ENCODE measurements at regions not wholly inside any gene's neighbourhood (a gene's known extent, or its start where the extent isn't known, plus 50 kb on each side); places are given as distances from the start of the nearest gene placed in this dataset.

DNA sequence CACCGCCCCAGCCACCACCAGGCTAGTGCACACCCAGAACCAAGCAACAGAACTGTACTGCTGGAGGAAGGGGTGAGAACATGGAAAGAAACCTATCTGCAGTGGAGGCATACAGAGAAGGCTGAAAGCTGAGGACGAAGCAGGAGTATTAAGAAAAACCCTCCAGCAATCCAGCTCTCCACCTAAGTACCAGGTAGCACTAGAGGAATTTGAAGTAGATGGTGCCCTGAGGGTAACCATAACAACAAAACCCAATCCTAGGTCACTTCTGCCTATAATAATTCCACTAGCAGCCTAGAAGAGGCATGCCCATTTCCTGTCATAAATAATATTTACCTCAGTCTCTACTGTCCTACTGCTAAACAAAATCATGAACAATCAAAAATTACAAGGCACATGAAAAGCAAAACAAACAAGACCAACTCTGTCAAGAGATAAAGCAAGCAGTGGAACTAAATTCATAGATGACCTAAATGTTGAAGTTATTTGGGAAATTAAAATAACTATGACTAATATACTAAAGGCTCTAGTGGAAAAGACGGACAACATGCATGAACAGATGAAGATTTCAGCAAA lies 51.1 kb downstream of the HYCC1 start:
- no peak for DNase-seq

DNA sequence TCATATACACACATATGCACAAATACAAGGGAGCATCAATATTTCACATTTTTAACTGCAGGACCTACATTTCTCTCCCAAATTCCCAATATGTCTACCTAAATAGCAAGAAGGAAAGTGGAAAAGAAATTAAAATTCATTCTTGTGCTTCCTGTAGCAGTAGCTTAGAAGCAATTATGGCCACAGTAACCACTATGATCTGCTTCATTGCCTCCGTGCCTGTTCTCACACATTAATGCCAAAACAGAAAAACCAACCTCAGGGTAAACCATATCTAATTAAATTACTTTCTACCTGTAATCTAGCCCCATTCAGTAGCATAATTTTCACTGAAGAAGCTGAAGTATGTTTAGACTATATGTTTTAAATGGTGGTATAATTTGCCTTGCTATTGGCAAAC lies 55.2 kb downstream of the HYCC1 start:
- no peak for DNase-seq

DNA sequence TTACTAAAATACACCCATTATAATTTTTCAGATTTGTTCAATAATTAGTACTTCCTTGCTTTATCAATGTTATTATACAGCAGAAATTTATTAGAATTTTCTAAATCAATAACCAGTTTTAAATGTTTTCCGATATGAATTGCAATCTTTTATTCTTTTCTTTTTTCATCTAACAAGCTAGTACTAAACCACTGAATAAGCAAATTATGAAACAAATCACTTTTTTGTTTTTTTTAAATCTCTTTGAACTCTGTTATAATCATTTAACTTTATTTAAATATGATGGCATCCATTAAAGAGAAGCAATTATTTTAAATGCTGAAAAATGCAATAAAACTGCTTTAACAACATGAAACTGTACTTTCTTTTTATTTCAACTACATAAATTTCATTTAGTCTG lies 59.7 kb downstream of the HYCC1 start:
- DNase-seq, result no peak

DNA sequence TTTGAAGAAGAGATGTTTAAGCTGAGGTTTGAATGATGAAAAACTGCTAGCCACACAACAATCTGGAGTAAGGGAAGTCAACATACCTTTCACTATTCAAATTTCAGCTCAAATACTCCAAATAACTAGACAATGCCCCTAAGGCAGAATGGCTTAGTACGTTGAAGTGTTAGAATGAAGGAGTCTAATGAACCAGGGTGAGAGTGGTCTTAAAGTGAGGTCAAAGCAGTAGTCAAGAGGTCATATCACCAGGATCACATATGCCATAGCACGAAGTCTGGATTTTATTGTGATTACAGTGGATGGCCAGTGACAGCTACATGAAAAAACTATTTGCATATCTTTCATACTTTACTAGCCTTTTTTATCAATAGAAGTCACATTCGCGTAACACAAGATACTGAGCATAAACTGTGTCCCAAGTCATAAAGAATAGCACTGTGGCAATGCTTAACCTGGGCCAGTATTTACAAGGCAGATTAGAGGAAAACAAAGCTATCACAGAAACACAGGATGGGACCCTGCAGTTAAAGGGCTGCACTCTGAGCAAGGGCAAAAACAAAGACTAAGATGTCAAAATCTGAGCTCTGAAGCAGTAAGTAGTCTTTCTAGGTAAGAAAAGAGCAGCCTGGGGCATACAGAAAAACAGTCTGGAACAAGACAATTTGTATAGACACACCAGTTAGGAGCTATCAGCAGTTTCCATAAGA lies 61.5 kb downstream of the HYCC1 start:
- DNase-seq, result no peak

DNA sequence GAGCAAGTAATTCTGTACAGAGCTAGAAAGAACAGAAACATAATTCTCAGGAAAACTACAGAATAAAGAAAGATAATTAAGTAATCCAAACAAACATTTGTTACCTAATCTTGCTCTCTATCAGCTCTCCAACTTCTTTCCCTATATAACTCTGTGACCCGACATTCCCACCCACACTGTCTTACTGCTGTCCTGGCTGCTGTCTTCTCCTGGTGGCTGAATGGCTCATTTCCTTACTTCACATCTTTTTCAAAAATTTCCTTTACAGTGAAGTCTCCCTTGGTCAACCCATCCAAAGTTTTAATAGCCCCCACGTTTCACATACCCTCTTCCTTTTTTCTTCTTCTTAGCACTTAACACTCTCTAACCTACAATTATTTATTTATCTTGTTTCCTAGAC lies 64.0 kb downstream of the HYCC1 start:
- no peak for DNase-seq

DNA sequence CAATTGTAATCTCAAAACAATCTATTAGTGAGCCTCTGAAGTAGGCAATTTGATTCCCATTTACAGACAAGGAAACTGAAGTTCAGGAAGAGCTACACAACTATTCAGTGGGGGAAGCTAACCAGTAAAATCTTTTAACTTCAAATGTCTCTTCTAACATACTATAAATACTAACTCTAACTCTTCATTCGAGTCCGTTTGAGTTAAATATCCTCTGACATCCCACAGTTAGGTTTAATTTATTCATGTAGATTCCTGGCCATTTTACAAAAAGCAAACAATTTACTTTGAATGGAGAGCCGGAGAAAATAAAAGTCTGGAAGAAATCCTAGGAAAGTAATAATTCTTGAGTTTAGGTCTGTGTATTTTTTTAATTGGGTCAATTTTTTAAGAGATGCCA lies 64.7 kb downstream of the HYCC1 start:
- no peak for DNase-seq

DNA sequence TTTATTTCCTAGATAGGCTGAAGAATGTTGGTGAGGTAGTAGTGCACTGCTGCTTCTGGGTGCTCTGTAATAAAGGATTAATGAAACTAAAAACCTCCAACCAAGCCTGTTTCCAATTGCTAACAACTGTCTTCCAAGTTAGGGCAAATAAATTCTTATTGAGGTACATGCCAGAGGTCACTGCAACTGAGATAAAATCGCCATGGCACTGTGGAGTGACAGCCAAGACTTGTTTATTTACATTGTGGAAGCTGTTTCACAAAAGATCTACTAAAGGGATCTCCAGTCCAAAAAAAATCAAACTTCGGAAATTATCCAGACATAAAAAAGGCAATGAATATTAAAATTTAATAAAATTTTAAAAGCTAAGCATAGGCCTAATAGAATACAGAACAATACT lies 65.2 kb downstream of the HYCC1 start:
- DNase-seq, result no peak

DNA sequence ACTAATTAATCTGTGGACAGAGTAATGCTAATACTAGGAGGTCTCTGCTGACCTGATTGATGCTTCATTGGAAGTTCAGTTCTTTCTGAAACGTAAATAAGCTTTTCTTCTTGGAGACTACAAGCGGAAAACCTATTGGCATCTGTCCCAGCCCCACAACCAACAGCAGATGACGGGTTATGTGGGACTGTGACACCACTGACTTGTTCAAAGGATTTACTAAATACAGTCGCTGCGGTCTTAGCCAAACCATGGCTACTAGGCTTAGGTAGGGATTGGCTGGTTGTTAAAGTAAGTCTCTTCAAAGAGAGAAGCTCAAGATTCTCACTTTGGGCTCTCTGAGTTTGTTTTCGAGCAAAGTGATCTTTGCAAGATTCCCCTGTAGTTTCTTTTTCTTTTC lies 68.3 kb downstream of the HYCC1 start:
- no peak for DNase-seq

DNA sequence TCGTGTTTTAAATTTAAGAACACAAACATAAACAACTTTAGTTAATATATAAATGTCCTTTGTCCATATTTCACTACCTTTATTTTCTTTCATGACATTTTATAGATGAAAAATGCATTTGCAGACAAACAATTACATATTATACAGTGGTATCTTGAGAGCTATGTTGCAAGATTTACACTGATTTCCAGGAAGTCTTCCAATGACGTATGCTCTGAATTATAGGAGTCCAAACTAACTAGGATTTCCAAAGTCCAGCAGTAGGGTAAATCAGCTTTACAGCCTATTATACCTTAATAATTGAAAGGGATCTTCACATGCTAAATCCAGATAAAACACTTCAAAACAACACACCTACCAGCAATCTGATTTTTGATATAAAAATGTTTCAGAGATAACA lies 69.4 kb downstream of the HYCC1 start:
- no peak for DNase-seq

DNA sequence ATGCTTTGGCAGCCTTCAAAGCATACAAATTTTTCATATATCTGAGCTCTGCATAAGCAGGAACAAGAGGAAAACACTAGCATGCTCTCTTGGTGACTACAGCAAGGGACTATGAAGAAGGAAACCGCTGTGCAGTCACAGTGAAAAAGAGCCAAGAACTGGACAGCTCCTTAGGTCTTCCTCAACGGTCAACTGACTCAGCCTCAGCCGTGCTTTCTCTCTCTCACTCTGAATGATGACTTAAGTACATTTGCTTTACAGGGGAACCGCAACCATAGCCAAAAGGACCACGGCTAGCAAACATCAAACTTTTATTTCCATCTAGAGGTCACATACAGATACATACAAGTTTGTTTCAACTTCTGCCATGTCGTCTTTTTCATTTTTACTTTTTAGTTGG lies 69.9 kb downstream of the HYCC1 start:
- DNase-seq, result no peak

DNA sequence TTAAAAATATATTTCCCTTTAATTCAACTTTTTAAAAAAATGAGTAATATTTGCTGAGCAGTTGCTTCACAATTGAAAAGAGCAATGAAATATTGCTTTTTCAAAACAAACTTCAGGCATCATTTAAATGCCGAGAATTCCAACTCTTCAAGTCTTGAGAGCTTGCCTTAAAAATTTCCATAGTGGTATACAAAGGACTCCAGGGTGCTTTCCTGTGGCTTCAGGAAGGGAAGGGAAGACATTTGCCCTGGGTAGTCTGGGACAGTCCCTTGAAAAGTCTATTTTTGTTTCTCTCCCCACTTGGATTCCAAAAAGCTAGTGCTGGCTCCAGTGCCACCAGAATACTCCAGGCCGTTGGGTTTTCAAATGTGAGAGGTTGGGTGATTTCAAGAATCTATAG lies 71.7 kb downstream of the HYCC1 start:
- no peak for DNase-seq

DNA sequence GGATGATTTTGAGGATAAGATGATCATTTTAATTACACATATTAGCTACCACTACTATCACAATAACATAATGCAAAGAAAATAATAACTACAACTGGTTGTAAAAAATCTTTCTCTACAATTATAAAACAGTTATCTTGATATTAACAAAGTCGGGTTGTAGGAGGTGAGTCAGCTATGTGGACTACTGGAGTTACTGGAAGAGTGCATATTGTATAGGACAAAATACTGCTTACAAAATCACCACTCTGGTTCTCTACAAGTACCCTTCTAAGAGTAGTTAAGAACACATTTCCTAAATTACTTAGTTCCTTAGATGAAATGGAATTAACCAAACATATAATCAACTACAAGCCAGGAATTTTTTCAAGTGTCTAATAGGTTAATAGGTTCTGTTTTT lies 74.1 kb downstream of the HYCC1 start:
- no peak for DNase-seq

DNA sequence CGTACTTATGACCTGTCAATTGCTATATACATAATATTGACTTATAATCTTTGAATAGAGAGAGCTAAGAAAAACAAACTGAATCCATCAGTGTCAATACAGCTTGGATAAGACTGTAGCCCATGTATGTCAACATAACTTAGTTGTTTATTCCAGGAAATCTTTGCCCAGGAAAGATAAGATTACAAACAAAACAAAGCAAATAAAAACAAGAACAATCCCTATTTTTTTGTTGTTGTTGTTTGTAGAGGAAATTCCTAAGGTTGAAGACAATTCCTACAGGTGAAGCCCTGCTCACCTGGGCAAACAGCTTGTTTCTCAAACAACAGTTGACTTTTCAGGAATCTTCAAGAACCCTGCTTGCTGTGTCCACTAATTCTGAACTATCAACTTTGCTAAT lies 76.0 kb downstream of the HYCC1 start:
- DNase-seq, result no peak

DNA sequence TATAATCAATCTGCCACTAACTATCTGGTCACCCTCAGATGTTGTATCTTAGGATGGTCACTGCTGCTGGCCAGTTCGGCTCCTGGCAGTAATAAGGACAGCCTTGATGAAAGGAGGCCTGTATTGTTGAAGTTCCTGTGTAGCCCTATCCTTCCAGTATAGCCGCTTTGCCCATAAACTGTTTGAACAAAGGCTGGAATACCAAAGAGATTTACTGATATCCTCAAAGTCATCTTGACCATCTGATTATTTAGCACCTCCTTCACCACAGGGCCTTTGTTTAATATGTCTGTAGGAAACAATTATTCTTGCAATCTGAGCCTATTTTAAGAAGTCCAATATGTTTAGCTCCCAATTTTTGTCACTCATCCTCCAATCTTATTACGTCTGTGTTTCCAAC lies 77.7 kb downstream of the HYCC1 start:
- no peak for DNase-seq

DNA sequence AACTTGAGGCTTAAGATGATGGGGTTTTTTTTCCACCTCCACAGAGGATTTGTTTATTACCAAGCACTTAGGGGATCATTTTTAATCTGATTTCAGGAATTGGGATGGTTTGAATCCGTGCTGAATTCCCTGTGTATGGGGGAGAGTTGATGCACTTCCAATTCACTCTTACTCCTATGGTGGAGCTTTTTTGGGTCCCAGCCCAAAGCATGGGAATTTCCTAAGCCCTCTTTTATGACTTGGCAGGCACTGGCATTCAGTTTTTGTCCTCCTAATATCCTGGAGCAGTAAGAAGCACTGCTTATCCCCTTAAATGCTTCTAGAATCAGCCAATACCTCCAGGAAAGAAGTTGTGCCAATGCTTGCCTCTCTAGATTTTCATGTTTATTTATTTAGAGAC lies 78.7 kb downstream of the HYCC1 start:
- DNase-seq, result no peak

DNA sequence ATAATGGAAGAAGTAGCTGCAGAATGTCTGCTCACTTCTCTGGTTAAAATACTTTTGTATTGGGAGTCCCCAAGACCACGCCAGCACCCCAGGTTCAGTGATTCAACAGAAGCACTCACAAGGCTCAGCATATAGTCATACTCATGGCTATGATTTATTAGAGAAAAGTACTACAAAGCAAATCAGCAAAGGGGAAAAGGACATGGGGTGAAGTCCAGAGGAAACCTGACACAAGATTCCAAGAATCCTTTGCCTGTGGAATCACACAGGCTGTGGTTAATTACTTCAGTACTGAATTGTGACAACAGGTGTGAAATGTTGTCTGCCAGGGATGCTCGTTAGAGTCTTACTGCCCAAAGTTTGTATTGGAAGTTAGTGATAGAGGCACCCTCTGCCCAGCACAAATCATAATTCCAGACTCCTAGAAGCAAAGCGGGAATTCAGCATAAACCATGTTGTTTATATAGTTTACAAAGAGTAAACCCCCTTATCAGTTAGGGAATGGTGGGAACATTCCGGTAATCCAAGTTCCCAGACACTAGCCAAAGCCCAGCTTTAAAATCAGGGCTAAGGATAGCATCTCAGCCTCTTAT lies 79.4 kb downstream of the HYCC1 start:
- no peak for DNase-seq

DNA sequence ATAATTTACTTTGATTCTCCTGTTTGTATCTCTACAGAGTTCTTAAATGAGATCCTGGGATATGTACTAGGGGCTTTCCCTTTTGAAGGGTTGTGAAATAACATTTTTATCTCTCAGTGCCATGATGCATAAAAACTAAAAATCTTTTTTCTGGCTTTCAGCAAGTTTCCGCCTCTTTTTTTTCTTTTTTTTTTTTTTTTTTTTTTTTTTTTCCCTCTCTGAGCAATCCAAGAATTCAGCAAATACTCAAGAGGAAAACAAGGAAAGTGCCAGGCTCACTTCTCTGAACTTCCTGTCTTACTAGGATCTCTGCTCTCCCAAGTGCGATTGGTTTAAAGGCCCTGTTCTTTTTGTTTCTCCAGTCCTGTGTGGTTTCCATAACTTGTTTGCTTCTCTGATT lies 79.9 kb downstream of the HYCC1 start:
- DNase-seq, result no peak

DNA sequence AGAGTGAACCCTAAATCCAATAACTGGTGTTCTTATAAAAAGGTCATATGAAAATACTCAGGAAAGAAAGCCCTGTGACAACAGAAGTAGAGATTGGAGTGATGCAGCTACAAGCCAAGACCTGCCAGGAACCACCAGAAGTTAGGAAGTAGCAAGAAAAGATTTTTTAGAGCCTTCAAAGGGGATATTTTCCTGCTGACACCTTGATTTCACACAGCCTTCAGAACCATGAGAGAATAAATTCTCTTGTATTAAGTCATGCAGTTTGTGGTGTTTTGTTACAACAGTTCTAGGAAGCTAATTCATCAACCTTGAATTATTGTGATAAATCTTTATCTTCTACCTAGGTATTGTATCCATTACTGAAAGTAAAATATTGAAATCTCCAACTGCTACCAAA lies 81.0 kb downstream of the HYCC1 start:
- no peak for DNase-seq

DNA sequence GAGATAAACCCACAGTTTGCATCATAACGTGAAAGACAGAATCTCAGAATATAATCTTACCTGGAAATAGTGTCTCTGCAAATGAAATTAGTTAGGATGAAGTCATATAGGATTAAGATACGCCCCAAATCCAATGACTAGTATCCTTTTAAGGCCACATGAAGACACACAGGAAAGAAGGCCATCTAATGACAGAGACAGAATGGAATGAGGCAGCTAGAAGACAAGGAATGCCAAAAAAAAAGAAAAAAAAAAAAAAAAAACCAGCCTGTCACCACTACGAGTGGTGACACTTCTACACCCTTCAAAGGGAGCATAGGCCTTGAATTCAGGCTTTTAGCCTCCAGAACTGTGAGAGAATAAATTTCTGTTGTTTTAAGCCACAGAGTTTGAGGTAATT lies 82.9 kb downstream of the HYCC1 start:
- DNase-seq, result no peak

DNA sequence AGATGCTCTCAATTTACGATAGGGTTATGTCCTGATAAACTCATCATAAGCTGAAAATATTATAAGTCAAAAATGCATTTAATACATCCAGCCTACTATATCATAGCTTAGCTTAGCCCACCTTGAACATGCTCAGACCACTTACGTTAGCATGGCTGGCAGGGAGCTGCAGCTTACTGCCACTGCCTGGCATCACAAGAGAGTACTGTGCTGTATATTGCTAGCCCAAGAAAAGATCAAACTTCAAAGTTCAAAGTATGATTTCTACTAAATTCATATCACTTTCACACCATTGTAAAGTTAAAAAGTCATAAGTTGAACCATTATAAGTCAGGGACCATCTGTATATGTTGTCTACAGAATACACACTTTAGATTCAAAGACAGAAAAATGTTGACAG lies 91.6 kb downstream of the HYCC1 start:
- no peak for DNase-seq

DNA sequence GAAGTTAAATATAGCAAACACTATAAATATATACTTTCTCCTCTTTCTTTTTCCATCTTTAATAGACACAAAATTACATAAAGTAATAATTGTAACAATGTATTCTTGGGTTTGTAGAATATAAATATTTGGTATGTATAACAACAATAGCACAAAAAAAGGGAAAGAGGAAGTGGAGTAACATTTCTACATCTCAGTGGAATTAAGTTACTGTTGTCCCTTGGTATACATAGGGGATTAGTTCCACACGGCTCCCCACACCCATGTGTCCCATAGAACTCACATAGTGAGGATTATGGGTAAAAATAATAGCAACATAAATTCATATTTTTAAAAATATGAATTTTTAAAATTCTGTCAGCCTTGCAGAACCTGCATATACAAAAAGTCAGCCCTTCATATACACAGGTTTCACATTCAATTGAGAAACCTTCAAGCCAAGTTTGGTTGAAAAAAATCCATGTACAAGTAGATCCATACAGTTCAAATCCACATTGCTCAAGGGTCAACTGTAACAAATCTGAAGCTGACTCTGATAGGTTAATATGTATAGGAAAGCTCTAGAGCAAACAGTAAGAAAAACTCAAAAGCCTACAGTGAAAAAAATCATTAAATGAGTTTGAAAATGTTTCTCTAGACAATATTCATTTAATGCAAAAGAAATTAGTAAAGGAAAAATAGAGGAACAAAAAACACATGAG lies 92.4 kb downstream of the HYCC1 start:
- DNase-seq, result no peak

DNA sequence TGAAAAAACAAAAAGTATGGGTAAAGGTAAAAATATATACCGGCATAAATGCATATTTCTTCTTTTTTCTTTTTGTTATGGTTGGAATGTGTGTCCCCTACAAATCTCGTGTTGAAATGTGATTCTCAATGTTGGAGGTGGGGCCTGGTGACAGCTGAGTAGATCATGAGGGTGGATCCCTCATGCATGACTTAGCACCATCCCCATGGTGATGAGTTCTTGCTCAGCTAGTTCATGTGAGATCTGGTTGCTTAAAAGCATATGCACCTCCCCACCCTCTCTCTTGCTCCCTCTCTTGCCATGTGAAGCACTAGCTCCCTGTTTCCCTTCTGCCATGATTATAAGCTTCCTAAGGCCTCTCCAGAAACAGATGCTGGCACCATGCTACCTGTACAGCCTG lies 93.3 kb downstream of the HYCC1 start:
- no peak for DNase-seq

DNA sequence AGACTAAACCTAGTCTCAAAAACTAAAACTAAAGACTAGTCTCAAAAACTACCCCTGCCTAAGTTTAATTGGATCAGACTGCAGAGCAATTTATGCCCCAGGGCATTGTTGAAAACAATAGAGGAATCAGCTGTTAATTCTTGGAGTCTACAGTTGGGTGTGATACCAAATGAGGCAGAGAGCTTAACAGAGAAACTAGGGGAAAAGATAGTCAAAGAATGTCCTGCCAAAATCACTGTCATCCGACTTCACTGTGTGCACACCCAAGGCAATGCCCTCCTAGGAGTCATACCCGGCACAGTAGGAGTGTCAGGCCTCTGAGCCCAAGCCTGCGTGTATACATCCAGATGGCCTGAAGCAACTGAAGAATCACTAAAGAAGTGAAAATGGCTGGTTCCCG lies 90.5 kb upstream of the TOMM7 start:
- DNase-seq, result no peak

DNA sequence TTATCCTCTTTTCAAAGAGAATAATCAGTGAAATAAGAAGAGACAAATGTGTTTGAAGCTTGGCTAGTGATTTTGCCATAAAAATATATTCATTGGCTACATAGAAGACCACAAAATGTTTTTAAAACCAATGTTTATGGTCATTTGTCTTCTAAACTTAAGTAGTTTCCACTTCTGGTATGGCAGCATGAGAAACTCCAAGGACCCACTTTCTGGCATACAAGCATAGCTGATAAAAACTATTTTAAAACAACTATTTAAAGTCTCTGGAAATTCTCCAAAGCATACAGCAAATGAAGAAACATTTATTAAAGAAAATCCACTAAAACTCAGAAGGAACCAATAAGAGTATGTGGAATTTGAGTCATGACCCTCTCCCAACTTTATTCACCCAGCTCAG lies 89.2 kb upstream of the TOMM7 start:
- DNase-seq, result no peak
